ENCODE measurements at regions not wholly inside any gene's neighbourhood (a gene's known extent, or its start where the extent isn't known, plus 50 kb on each side); places are given as distances from the start of the nearest gene placed in this dataset.

DNA sequence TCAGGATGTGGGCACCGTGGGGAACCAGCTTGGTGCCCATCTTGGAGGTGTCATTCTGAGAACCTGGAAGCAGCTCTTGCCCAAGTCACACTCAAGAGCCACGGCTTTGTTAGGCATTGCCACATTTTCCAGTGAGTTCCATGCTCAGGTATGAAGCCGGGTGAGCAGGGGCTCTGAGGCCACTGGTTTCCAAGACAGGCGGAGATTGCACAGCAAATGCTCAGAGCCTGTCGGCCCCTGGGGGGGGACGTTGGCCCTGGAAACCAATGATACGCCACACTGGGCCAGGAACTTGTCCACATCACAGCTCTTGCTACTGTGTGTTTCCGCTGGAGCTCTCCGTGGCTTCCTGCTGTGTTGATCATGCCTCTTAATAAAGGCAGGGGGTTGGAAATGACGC is 52.5 kb upstream of the SALL3 start:
- ATAC-seq (no peak), DNase-seq (ENCODE audit: low spot score in 2 of 2) (no peak)
- Mint-ChIP-seq H3K36me3 (no peaks in the 10 kb centered on the region), H3K27ac (no peak overlapping the region), H3K9me3 (no peaks in the 10 kb centered on the region)

GRCh38 chr18:78927616-78928015 is 52.0 kb upstream of the SALL3 start:
- no peak for DNase-seq (ENCODE audit: low spot score in 2 of 2)
- Mint-ChIP-seq H3K27ac (no peak overlapping the region), H3K36me3 (no peaks in the 10 kb centered on the region), H3K9me3 (no peaks in the 10 kb centered on the region)
- no peak for ATAC-seq

- H3K9me3 Mint-ChIP-seq = no peaks in the 10 kb centered on the region
- DNase-seq (ENCODE audit: low spot score in 2 of 2) = no peak
- no peak overlapping the region for H3K27ac Mint-ChIP-seq
- ATAC-seq = no peak
- no peaks in the 10 kb centered on the region for H3K36me3 Mint-ChIP-seq
Observed at GRCh38 chr18:78928076-78928475, 51.5 kb upstream of the SALL3 start.

GRCh38 chr18:78929516-78929915 is 50.1 kb upstream of the SALL3 start:
- ATAC-seq = no peak
- Mint-ChIP-seq H3K27ac (no peak overlapping the region), H3K9me3 (no peaks in the 10 kb centered on the region), H3K36me3 (no peaks in the 10 kb centered on the region)
- DNase-seq (ENCODE audit: low spot score in 2 of 2) = no peak
